CD4-positive, alpha-beta T cell treated with Interleukin-4 for 1 hour (primary cell): ENCODE measurements at regions not wholly inside any gene's neighbourhood (a gene's known extent, or its start where the extent isn't known, plus 50 kb on each side); places are given as distances from the start of the nearest gene placed in this dataset.

Source experiments
- DNase-seq, 2 donors: peaks; one replicate each; pipeline ENCODE4 v3.0.0-alpha.2; 2020 to 2022

DNA sequence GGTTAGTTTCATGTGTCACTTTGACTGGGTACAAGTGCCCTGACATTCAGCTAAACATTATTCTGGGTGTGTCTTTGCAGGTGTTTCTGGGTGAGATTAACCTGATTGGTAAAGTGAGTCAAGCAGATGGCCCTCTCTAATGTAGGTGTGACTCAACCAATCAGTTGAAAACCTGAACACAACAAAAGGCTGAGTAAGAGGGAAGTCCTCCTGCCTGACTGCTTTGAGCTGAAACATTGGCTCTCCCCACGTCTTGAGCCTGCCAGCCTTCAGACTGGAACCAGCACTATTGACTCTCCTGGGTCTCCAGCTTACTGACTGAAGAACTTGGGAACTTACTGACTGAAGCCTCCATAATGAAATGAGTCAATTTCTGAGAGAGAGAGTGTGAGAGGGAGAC lies 70.0 kb upstream of the C21orf91 start:
- no peak for DNase-seq

DNA sequence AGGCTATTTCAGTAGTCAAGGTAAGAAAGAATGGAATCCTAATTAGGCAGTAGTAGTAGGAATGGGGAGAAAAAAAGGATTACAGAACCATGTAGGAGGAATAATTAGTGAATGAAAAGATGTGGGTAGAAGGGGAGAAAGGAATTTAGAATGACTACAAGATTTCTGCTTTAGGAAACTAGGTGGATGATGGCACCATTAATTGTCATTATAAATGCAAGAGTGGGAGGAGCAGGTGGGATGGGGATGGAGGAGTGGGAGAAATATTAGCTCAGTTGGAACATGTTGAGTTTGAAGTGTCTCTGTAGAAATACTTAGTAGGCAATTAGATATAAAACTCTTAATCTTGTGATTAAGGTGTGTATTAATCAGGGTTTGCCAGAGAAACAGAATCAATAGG lies 50.0 kb upstream of the C21orf91 start:
- no peak for DNase-seq
